ENCODE measurements at regions not wholly inside any gene's neighbourhood (a gene's known extent, or its start where the extent isn't known, plus 50 kb on each side); places are given as distances from the start of the nearest gene placed in this dataset.

- no peak for TF ChIP-seq CTCF (IDR thresholded peaks at IDR 0.05)
- no peak for TF ChIP-seq POLR2AphosphoS5 (IDR thresholded peaks at IDR 0.05)
- no peak for TF ChIP-seq POLR2A (IDR thresholded peaks at IDR 0.05)
Measured at GRCh38 chrX:25108481-25108880, 92.7 kb upstream of the ARX start.

Measured in breast epithelium (tissue), 3 donors.